PC-3 (cell line): ENCODE measurements at regions not wholly inside any gene's neighbourhood (a gene's known extent, or its start where the extent isn't known, plus 50 kb on each side); places are given as distances from the start of the nearest gene placed in this dataset.

Experiments used
- EZH2phosphoT487 ChIP-seq: fragments of 300-600 bp; sonication (generic); IDR thresholded peaks from 2 replicates; pipeline ENCODE4 v1.6.1; 2018; ENCODE audit warnings: mild to moderate bottlenecking, antibody characterized with exemption, low read length, borderline replicate concordance
- TF ChIP-seq, protein P1 (sequence below): fragments of 300-600 bp; sonication (generic); conservative IDR thresholded peaks from 2 replicates; pipeline ENCODE4 v1.5.1; 2017; ENCODE audit warnings: antibody characterized with exemption, low read depth, mild to moderate bottlenecking, low read length

DNA sequence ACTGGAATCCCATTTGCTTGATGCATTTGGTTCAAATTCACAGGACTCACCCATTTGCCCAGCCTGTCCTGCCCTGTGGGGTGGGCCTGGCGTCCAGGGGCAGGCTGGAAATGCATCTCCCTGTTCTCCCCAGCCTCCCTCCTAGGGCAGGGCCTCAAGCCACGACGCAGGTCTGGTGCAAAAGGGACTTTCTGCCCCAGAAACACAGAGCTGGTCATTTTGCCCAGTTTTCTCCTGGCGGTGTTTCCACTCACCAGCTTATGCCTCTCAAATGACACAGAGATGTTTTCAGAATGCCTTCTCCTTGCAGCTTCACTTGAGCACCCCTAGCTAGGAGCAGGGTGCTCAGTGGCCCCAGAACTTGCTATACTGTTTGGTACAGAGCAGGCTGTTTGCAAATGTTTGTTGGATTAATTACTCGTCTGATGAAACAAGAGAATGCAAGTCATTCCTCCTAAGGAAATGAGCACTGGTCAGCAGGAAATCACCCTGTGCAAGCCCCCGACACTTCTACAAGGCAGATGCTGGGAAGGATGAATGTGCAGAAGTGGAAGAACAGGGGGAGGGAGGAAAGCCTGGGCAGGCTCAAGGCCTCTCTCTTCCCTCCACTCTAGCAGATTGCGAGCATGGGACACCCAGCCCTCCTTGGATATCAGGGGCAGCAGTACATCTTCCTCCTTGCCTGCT is 164.3 kb upstream of the APCDD1 start:
- TF ChIP-seq, protein P1, sequence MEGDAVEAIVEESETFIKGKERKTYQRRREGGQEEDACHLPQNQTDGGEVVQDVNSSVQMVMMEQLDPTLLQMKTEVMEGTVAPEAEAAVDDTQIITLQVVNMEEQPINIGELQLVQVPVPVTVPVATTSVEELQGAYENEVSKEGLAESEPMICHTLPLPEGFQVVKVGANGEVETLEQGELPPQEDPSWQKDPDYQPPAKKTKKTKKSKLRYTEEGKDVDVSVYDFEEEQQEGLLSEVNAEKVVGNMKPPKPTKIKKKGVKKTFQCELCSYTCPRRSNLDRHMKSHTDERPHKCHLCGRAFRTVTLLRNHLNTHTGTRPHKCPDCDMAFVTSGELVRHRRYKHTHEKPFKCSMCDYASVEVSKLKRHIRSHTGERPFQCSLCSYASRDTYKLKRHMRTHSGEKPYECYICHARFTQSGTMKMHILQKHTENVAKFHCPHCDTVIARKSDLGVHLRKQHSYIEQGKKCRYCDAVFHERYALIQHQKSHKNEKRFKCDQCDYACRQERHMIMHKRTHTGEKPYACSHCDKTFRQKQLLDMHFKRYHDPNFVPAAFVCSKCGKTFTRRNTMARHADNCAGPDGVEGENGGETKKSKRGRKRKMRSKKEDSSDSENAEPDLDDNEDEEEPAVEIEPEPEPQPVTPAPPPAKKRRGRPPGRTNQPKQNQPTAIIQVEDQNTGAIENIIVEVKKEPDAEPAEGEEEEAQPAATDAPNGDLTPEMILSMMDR = no peak
- no peak for TF ChIP-seq EZH2phosphoT487
